GM21737 (cell line): ENCODE measurements at regions not wholly inside any gene's neighbourhood (a gene's known extent, or its start where the extent isn't known, plus 50 kb on each side); places are given as distances from the start of the nearest gene placed in this dataset.

Experiments
- ATAC-seq: cut with Tn5 transposase; IDR thresholded peaks from one replicate; pipeline ENCODE4 v1.9.1; 2021; ENCODE audit warnings: mild to moderate bottlenecking, moderate library complexity; ENCODE audit not compliant: unreplicated experiment

GRCh38 chr6:141026504-141026903, 1106.2 kb upstream of the GJE1 start:
- ATAC-seq, result no peak

- no peak for ATAC-seq
These were observed 1108.2 kb upstream of the GJE1 start for GRCh38 chr6:141024526-141024925.

GRCh38 chr6:141017941-141018340, 1114.8 kb upstream of the GJE1 start:
- ATAC-seq, result no peak

GRCh38 chr6:141000917-141001316, 1131.8 kb upstream of the GJE1 start:
- ATAC-seq, result no peak

GRCh38 chr6:140993515-140993914, 1139.2 kb upstream of the GJE1 start:
- no peak for ATAC-seq

GRCh38 chr6:140992678-140993077, 1140.0 kb upstream of the GJE1 start:
- ATAC-seq, result no peak

- ATAC-seq, result no peak
These were observed 1143.9 kb upstream of the GJE1 start for GRCh38 chr6:140988780-140989179.

- ATAC-seq, result no peak
These were observed 1145.2 kb upstream of the GJE1 start for GRCh38 chr6:140987364-140988155.

- no peak for ATAC-seq
These were observed 1146.9 kb upstream of the GJE1 start for GRCh38 chr6:140985679-140986275.

GRCh38 chr6:140980265-140980887, 1152.3 kb upstream of the GJE1 start:
- no peak for ATAC-seq

GRCh38 chr6:140979642-140980091, 1153.1 kb upstream of the GJE1 start:
- no peak for ATAC-seq

GRCh38 chr6:140977403-140977802, 1155.3 kb upstream of the GJE1 start:
- no peak for ATAC-seq

GRCh38 chr6:140976806-140977205, 1155.9 kb upstream of the GJE1 start:
- no peak for ATAC-seq

- no peak for ATAC-seq
These were observed 1162.2 kb upstream of the GJE1 start for GRCh38 chr6:140970485-140970884.

- no peak for ATAC-seq
These were observed 1164.7 kb upstream of the GJE1 start for GRCh38 chr6:140968062-140968461.

GRCh38 chr6:140966676-140967075, 1166.0 kb upstream of the GJE1 start:
- no peak for ATAC-seq

GRCh38 chr6:140960566-140960965, 1172.2 kb upstream of the GJE1 start:
- no peak for ATAC-seq

- ATAC-seq, result no peak
These were observed 1175.3 kb upstream of the GJE1 start for GRCh38 chr6:140957386-140957785.

GRCh38 chr6:140956571-140957369, 1176.0 kb upstream of the GJE1 start:
- ATAC-seq, result no peak

GRCh38 chr6:140940251-140940925, 1192.3 kb upstream of the GJE1 start:
- no peak for ATAC-seq

- no peak for ATAC-seq
These were observed 1199.8 kb upstream of the GJE1 start for GRCh38 chr6:140932909-140933308.
